Astrocyte (in vitro differentiated cells and primary cell): ENCODE measurements at regions not wholly inside any gene's neighbourhood (a gene's known extent, or its start where the extent isn't known, plus 50 kb on each side); places are given as distances from the start of the nearest gene placed in this dataset.

Source experiments
- DNase-seq: peaks from one replicate; pipeline ENCODE4 v3.0.0-alpha.2; 2010; ENCODE audit warnings: low read depth
- FAIRE-seq: peaks from 2 replicates; lab custom pipeline; 2011; peaks lifted over from hg19 to GRCh38; lab: Jason Lieb, UNC
- H2AFZ ChIP-seq: 2 replicates; pipeline ENCODE4 v1.6.0; 2012; ENCODE audit warnings: low read depth, low read length, inconsistent platforms
- H3K27ac ChIP-seq: 2 replicates; pipeline ENCODE4 v1.5.1; 2011; ENCODE audit warnings: low read depth, low read length, inconsistent platforms
- H3K27me3 ChIP-seq: 2 replicates; pipeline ENCODE4 v1.6.0; 2011; ENCODE audit warnings: low read length, inconsistent platforms; ENCODE audit not compliant: insufficient read depth
- H3K36me3 ChIP-seq: 2 replicates; pipeline ENCODE4 v1.5.1; 2011; ENCODE audit warnings: low read length, inconsistent platforms; ENCODE audit not compliant: insufficient read depth
- H3K4me1 ChIP-seq: 2 replicates; pipeline ENCODE4 v1.5.1; 2011; ENCODE audit warnings: low read length, inconsistent platforms; ENCODE audit not compliant: insufficient read depth
- H3K4me2 ChIP-seq: 2 replicates; pipeline ENCODE4 v1.6.0; 2012; ENCODE audit warnings: low read length, inconsistent platforms
- H3K4me3 ChIP-seq: 2 replicates; pipeline ENCODE4 v1.5.1; 2011; ENCODE audit warnings: low read depth, mild to moderate bottlenecking, low read length, inconsistent platforms; ENCODE audit not compliant: insufficient read depth
- H3K79me2 ChIP-seq: 2 replicates; pipeline ENCODE4 v1.6.0; 2012; ENCODE audit warnings: mild to moderate bottlenecking, low read length, inconsistent platforms; ENCODE audit not compliant: insufficient read depth
- H3K9ac ChIP-seq: 2 replicates; pipeline ENCODE4 v1.6.0; 2012; ENCODE audit warnings: mild to moderate bottlenecking, low read length, inconsistent platforms
- H3K9me3 ChIP-seq: 2 replicates; pipeline ENCODE4 v1.5.1; 2012; ENCODE audit warnings: low read depth, mild to moderate bottlenecking, low read length, inconsistent platforms; ENCODE audit not compliant: insufficient read depth
- H4K20me1 ChIP-seq: 2 replicates; pipeline ENCODE4 v1.6.0; 2012; ENCODE audit warnings: low read length, inconsistent platforms; ENCODE audit not compliant: insufficient read depth
- H3K27ac Mint-ChIP-seq: one replicate; pipeline ENCODE4 v1.8.0; 2021; ENCODE audit warnings: mild to moderate bottlenecking, mixed read lengths; ENCODE audit not compliant: unreplicated experiment
- H3K27me3 Mint-ChIP-seq: one replicate; pipeline ENCODE4 v1.8.0; 2021; ENCODE audit warnings: low read depth, mixed read lengths; ENCODE audit not compliant: unreplicated experiment
- H3K36me3 Mint-ChIP-seq: one replicate; pipeline ENCODE4 v1.8.0; 2021; ENCODE audit warnings: low read depth, mixed read lengths; ENCODE audit not compliant: unreplicated experiment
- H3K4me1 Mint-ChIP-seq: one replicate; pipeline ENCODE4 v1.8.0; 2021; ENCODE audit warnings: low read depth, mixed read lengths; ENCODE audit not compliant: unreplicated experiment
- H3K4me3 Mint-ChIP-seq: one replicate; pipeline ENCODE4 v1.8.0; 2021; ENCODE audit warnings: mild to moderate bottlenecking, moderate library complexity, mixed read lengths; ENCODE audit not compliant: unreplicated experiment
- H3K9me3 Mint-ChIP-seq: one replicate; pipeline ENCODE4 v1.8.0; 2021; ENCODE audit warnings: mild to moderate bottlenecking, mixed read lengths; ENCODE audit not compliant: unreplicated experiment
- EZH2 ChIP-seq: IDR thresholded peaks from 2 replicates; pipeline ENCODE4 v1.6.1; 2012; ENCODE audit warnings: mild to moderate bottlenecking, low read length, inconsistent platforms; ENCODE audit not compliant: insufficient read depth
- TF ChIP-seq, protein P1 (sequence below): IDR thresholded peaks from 2 replicates; pipeline ENCODE4 v1.5.1; 2011; ENCODE audit warnings: low read depth, mild to moderate bottlenecking, inconsistent platforms, low read length, moderate library complexity; ENCODE audit not compliant: insufficient read depth

DNA sequence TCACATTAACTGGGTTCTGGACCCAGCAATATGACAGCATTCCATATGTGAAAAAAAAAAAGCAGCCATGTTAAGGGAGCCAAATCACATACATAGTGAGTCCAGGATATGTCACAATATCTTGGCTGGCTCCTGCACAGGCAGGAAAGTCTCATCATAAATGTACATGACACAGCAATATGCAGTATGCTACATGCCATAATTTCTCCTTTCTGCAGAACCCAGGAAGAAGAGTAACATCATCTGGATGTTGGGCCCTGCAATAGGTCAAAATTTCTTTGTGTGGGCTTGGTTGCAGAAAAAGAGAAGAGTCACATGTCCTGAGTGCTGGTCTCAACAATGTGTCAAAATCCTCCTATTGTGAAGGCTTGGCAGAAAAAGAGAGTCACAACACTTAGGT is 902.8 kb upstream of the AMELY start:
- Mint-ChIP-seq H3K9me3 (no peaks in the 10 kb centered on the region), H3K4me1 (no peaks in the 10 kb centered on the region)

DNA sequence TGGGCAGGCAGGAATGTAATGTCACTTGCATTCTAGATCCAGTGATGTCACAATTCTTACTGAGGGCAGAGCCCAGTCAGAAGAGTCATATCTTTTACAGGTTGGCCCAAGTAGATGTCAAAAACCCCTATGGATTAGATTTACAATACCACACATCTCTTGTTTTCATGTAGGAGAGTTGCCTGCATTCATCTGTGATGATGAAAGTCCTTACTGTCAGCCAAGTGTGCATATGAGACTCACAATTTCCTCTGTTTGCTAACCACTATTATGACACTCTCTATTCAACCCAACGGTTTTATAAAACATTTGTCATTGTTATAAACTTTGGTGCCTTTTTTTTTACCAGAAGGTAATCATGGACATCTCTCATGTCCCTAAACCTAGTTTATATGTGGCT is 898.8 kb upstream of the AMELY start:
- H3K9me3 Mint-ChIP-seq, result no peaks in the 10 kb centered on the region
- no peaks in the 10 kb centered on the region for H3K4me1 ChIP-seq
- no peaks in the 10 kb centered on the region for H3K27me3 Mint-ChIP-seq
- no peaks in the 10 kb centered on the region for H3K9me3 ChIP-seq
- H3K27ac ChIP-seq, result no peak overlapping the region
- no peak overlapping the region for H3K4me2 ChIP-seq
- no peak for TF ChIP-seq EZH2
- TF ChIP-seq, protein P1, sequence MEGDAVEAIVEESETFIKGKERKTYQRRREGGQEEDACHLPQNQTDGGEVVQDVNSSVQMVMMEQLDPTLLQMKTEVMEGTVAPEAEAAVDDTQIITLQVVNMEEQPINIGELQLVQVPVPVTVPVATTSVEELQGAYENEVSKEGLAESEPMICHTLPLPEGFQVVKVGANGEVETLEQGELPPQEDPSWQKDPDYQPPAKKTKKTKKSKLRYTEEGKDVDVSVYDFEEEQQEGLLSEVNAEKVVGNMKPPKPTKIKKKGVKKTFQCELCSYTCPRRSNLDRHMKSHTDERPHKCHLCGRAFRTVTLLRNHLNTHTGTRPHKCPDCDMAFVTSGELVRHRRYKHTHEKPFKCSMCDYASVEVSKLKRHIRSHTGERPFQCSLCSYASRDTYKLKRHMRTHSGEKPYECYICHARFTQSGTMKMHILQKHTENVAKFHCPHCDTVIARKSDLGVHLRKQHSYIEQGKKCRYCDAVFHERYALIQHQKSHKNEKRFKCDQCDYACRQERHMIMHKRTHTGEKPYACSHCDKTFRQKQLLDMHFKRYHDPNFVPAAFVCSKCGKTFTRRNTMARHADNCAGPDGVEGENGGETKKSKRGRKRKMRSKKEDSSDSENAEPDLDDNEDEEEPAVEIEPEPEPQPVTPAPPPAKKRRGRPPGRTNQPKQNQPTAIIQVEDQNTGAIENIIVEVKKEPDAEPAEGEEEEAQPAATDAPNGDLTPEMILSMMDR, result no peak
- H3K27ac Mint-ChIP-seq, result no peak overlapping the region
- no peak overlapping the region for H3K4me3 ChIP-seq
- H2AFZ ChIP-seq, result no peak overlapping the region
- DNase-seq, result no peak
- FAIRE-seq, result no peak
- no peak overlapping the region for H3K4me3 Mint-ChIP-seq
- no peaks in the 10 kb centered on the region for H3K79me2 ChIP-seq
- no peak overlapping the region for H3K9ac ChIP-seq
- H3K27me3 ChIP-seq, result no peaks in the 10 kb centered on the region
- H3K36me3 ChIP-seq, result no peaks in the 10 kb centered on the region
- no peaks in the 10 kb centered on the region for H3K4me1 Mint-ChIP-seq
- no peaks in the 10 kb centered on the region for H3K36me3 Mint-ChIP-seq
- no peaks in the 10 kb centered on the region for H4K20me1 ChIP-seq

More for the DNA sequence above, 902.8 kb upstream of the AMELY start:
- H3K4me3 ChIP-seq, result no peak overlapping the region
- Mint-ChIP-seq H3K27me3 (no peaks in the 10 kb centered on the region), H3K27ac (no peak overlapping the region), H3K4me3 (no peak overlapping the region), H3K36me3 (no peaks in the 10 kb centered on the region)
- no peaks in the 10 kb centered on the region for H3K27me3 ChIP-seq
- H3K79me2 ChIP-seq, result no peaks in the 10 kb centered on the region
- no peaks in the 10 kb centered on the region for H3K9me3 ChIP-seq
- FAIRE-seq (no peak), DNase-seq (no peak)
- TF ChIP-seq EZH2, result no peak
- TF ChIP-seq, protein P1, result no peak
- no peak overlapping the region for H3K9ac ChIP-seq
- H2AFZ ChIP-seq, result no peak overlapping the region
- no peaks in the 10 kb centered on the region for H3K36me3 ChIP-seq
- no peak overlapping the region for H3K27ac ChIP-seq
- no peaks in the 10 kb centered on the region for H4K20me1 ChIP-seq
- H3K4me1 ChIP-seq, result no peaks in the 10 kb centered on the region
- no peak overlapping the region for H3K4me2 ChIP-seq

DNA sequence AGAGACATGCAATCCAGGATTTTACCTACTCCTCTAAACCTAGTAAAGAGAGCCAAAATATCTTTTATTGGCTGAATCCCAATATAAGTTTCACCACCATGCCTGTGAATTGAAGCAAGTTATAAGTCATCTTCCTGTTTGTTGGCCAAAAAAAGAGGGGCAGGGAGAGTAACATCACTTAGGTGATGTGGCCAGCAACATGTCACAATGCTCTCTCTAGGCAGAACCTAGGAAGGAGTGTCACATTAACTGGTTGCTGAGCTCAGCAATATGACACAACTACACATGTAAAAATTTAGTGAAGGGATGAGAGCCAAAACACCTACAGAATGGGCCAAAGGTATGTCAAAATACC is 895.9 kb upstream of the AMELY start:
- H3K36me3 Mint-ChIP-seq, result no peaks in the 10 kb centered on the region
- no peak for FAIRE-seq
- H3K9me3 Mint-ChIP-seq, result no peaks in the 10 kb centered on the region
- H3K36me3 ChIP-seq, result no peaks in the 10 kb centered on the region
- no peaks in the 10 kb centered on the region for H3K4me1 Mint-ChIP-seq
- H3K27me3 Mint-ChIP-seq, result no peaks in the 10 kb centered on the region
- H3K27ac ChIP-seq, result no peak overlapping the region
- H3K27ac Mint-ChIP-seq, result no peak overlapping the region
- no peaks in the 10 kb centered on the region for H3K79me2 ChIP-seq
- H3K4me1 ChIP-seq, result no peaks in the 10 kb centered on the region
- no peaks in the 10 kb centered on the region for H3K27me3 ChIP-seq
- H4K20me1 ChIP-seq, result no peaks in the 10 kb centered on the region
- no peak overlapping the region for H2AFZ ChIP-seq
- H3K9ac ChIP-seq, result no peak overlapping the region
- no peak overlapping the region for H3K4me3 Mint-ChIP-seq
- H3K9me3 ChIP-seq, result no peaks in the 10 kb centered on the region
- no peak overlapping the region for H3K4me2 ChIP-seq
- no peak overlapping the region for H3K4me3 ChIP-seq
- TF ChIP-seq EZH2, result no peak
- DNase-seq, result no peak
